HepG2 (cell line): ENCODE measurements at regions not wholly inside any gene's neighbourhood (a gene's known extent, or its start where the extent isn't known, plus 50 kb on each side); places are given as distances from the start of the nearest gene placed in this dataset.

ENCODE experiments used
- ATAC-seq: fragments of 200-7000 bp; cut with Tn5 transposase; 3 replicates; pipeline ENCODE4 v1.9.1; 2020; ENCODE audit warnings: mild to moderate bottlenecking, moderate library complexity
- BruUV-seq: library from RNA; stranded (reverse); fragments of 400-500 nt; replicated peaks from 2 replicates; lab custom pipeline; 2021; lab: Mats Ljungman, UMichigan
- CTCF ChIA-PET: fragments of 300-600 bp; formaldehyde crosslinking; extraction: SDS; loops from one replicate; lab custom pipeline; 2021; ENCODE audit warnings: low total read pairs, inconsistent platforms, low intra/inter-chr PET ratio; lab: Yijun Ruan, JAX
- POLR2A ChIA-PET: fragments of 350-600 bp; sonication (Branson Sonifier 250); formaldehyde crosslinking; loops from one replicate; lab custom pipeline; 2020; ENCODE audit warnings: antibody characterized with exemption, inconsistent platforms; lab: Yijun Ruan, JAX
- DNase-seq: peaks from one replicate; pipeline ENCODE4 v3.0.0-alpha.2; 2015; ENCODE audit warnings: low spot score
- FAIRE-seq: peaks from 3 replicates; lab custom pipeline; 2011; peaks lifted over from hg19 to GRCh38; lab: Jason Lieb, UNC
- H2AFZ ChIP-seq: one replicate; pipeline ENCODE4 v1.6.1; 2011; ENCODE audit warnings: low read length, inconsistent platforms
- H3K27ac ChIP-seq: fragments of 300-600 bp; 3 replicates; pipeline ENCODE4 v1.8.0; 2011; ENCODE audit warnings: mixed run types, mild to moderate bottlenecking, mixed read lengths, low read length, inconsistent platforms; ENCODE audit not compliant: insufficient read depth; ENCODE audit errors: extremely low read length
- H3K27me3 ChIP-seq, 2 experiments: fragments of 200-600 bp in 1 of 2; 2 replicates in 1 of 2; 3 replicates in 1 of 2; pipeline versions ENCODE4 v1.6.0 to v1.8.0; 2011; ENCODE audit warnings: low read length in 2 of 2, mild to moderate bottlenecking in 2 of 2, moderate library complexity in 2 of 2, inconsistent platforms in 1 of 2; ENCODE audit not compliant: insufficient read depth in 2 of 2, control insufficient read depth in 1 of 2
- H3K36me3 ChIP-seq, 2 experiments: fragments of 200-600 bp in 1 of 2; replicated peaks in 1 of 2; 2 replicates in 1 of 2; 3 replicates in 1 of 2; pipeline versions ENCODE4 v1.5.1 to v1.8.0; 2011; ENCODE audit warnings: low read length in 2 of 2, inconsistent platforms in 1 of 2; ENCODE audit not compliant: insufficient read depth in 2 of 2, control insufficient read depth in 1 of 2
- H3K4me1 ChIP-seq: 2 replicates; pipeline ENCODE4 v1.5.1; 2012; ENCODE audit warnings: low read length, inconsistent platforms; ENCODE audit not compliant: insufficient read depth
- H3K4me2 ChIP-seq: 2 replicates; pipeline ENCODE4 v1.6.0; 2011; ENCODE audit warnings: low read depth, low read length, inconsistent platforms
- H3K4me3 ChIP-seq, 3 experiments: fragments of 200-600 bp in 1 of 3; sonication (generic), shearing (Covaris generic) in 1 of 3; replicated peaks in 1 of 3; 2 replicates each; pipeline ENCODE4 v1.5.1; 2011 to 2016; ENCODE audit warnings: low read length in 3 of 3, inconsistent platforms in 2 of 3, low read depth in 2 of 3, mild to moderate bottlenecking in 2 of 3, control low read depth in 1 of 3, mixed read lengths in 1 of 3; ENCODE audit not compliant: insufficient read depth in 1 of 3
- H3K79me2 ChIP-seq: one replicate; pipeline ENCODE4 v1.6.1; 2011; ENCODE audit warnings: low read length, inconsistent platforms; ENCODE audit not compliant: insufficient read depth
- H3K9ac ChIP-seq: 2 replicates; pipeline ENCODE4 v1.6.0; 2011; ENCODE audit warnings: mild to moderate bottlenecking, low read depth, low read length, inconsistent platforms; ENCODE audit not compliant: insufficient read depth
- H3K9me3 ChIP-seq: 2 replicates; pipeline ENCODE4 v1.5.1; 2012; ENCODE audit warnings: mild to moderate bottlenecking, low read length
- H4K20me1 ChIP-seq: 2 replicates; pipeline ENCODE4 v1.6.0; 2011; ENCODE audit warnings: inconsistent platforms, mild to moderate bottlenecking, low read length, moderate library complexity; ENCODE audit not compliant: insufficient read depth
- HNF4A ChIP-seq: sonication (generic); formaldehyde crosslinking; IDR thresholded peaks from 2 replicates; pipeline ENCODE4 v1.4.0; 2020; ENCODE audit warnings: missing genetic modification reagents
- LCORL ChIP-seq, 2 experiments: fragments of 450-650 bp in 1 of 2; sonication (generic) in 1 of 2; formaldehyde crosslinking in 1 of 2; IDR thresholded peaks; 2 replicates each; pipeline versions ENCODE4 v1.5.0 to v1.6.1; 2017 to 2020; ENCODE audit warnings: antibody characterized with exemption in 1 of 2, missing genetic modification reagents in 1 of 2
- NFRKB ChIP-seq: fragments of 450-650 bp; IDR thresholded peaks from 2 replicates; pipeline ENCODE4 v1.6.1; 2017
- TGIF2 ChIP-seq: IDR thresholded peaks from 2 replicates; pipeline ENCODE4 v1.6.1; 2016; ENCODE audit warnings: control low read depth, missing compliant biosample characterization
- ZFP41 ChIP-seq: sonication (generic); formaldehyde crosslinking; IDR thresholded peaks from 2 replicates; pipeline ENCODE4 v1.4.0; 2020; ENCODE audit warnings: mild to moderate bottlenecking, missing genetic modification reagents, borderline replicate concordance
- ZNF451 ChIP-seq: sonication (generic); formaldehyde crosslinking; IDR thresholded peaks from 2 replicates; pipeline ENCODE4 v1.5.0; 2020; ENCODE audit warnings: mild to moderate bottlenecking, missing genetic modification reagents
- ZNF782 ChIP-seq: sonication (generic); formaldehyde crosslinking; IDR thresholded peaks from 2 replicates; pipeline ENCODE4 v1.4.0; 2020; ENCODE audit warnings: missing genetic modification reagents, mild to moderate bottlenecking, borderline replicate concordance
- WGBS: methylation state at CpG from one replicate; pipeline ENCODE4 v1.1.6; 2017; ENCODE audit warnings: low lambda C conversion rate; 5-methylcytosine and 5-hydroxymethylcytosine counted together
- in situ Hi-C: cut with HindIII; loops from 2 replicates; pipeline ENCODE4 v1.10.0; 2017; ENCODE audit warnings: low pct_unique_long_range_greater_than_20kb; ENCODE audit not compliant: extremely low pct_ligation_motif_present
- intact Hi-C: fragments of 100-400 bp; cut with micrococcal nuclease; formaldehyde crosslinking; loops from one replicate; pipeline ENCODE4 v1.10.0; 2022; ENCODE audit not compliant: unreplicated experiment
- TF ChIP-seq, protein P1 (sequence below): sonication (generic); formaldehyde crosslinking; IDR thresholded peaks from 2 replicates; pipeline ENCODE4 v1.8.1; 2023; ENCODE audit warnings: mild to moderate bottlenecking, missing genetic modification reagents, borderline replicate concordance
- TF ChIP-seq, protein P2 (sequence below): sonication (generic); formaldehyde crosslinking; IDR thresholded peaks from 2 replicates; pipeline ENCODE4 v1.4.0; 2020; ENCODE audit warnings: missing genetic modification reagents
- TF ChIP-seq, protein P3 (sequence below): sonication (generic); formaldehyde crosslinking; IDR thresholded peaks from 2 replicates; pipeline ENCODE4 v1.8.0; 2022; ENCODE audit warnings: missing genetic modification reagents, mild to moderate bottlenecking, borderline replicate concordance

DNA sequence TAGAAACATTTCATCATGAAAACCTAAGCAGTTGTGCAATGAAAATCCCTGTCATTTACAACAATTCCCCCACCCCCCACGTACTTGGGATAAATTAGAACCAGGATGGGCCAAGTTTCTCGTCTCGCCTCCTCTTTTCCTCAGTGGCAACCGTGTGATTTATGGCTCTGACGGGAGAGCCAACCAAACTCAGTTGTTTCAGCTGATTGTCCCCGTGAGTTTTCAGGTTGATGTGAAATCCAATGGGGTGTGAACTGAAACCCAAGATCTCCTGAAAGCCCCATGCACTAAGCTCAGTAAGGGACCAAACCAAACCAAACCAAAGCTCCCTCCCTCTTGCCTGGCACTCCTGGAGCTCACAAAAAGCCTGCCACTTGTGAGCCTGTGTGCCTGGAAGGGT is 138.7 kb upstream of the SLC24A2 start:
- no peak overlapping the region for H3K9ac ChIP-seq
- H3K27ac ChIP-seq: no peak overlapping the region
- FAIRE-seq (no peak), DNase-seq (no peak), ATAC-seq (no peak)
- H3K36me3 ChIP-seq: no peaks in the 10 kb centered on the region
- H3K79me2 ChIP-seq: no peaks in the 10 kb centered on the region
- H3K27me3 ChIP-seq: peaks cover 1 to 15% of the 10 kb centered on the region in 2 experiments; a peak in 3 of 5 replicates
- no TSS peak for BruUV-seq
- no peak overlapping the region for H3K4me3 ChIP-seq
- CTCF ChIA-PET: interaction anchor here (1.0 kb wide), 1 partner anchor 1183 kb away, joined by 4 read pairs; no protein-coding TSS in a partner anchor
- H3K9me3 ChIP-seq: no peaks in the 10 kb centered on the region
- H3K4me2 ChIP-seq: no peak overlapping the region
- intact Hi-C loops (loop anchor here (5.0 kb wide), 3 partner anchors 265 to 970 kb away; partner anchors contain the start of gene MLLT3), in situ Hi-C loops (loop anchor here (5.0 to 25.0 kb wide), 4 partner anchors 443 to 1185 kb away; no protein-coding TSS in a partner anchor)
- no peaks in the 10 kb centered on the region for H3K4me1 ChIP-seq
- WGBS: 26% methylated on average over 5 of the region's 6 CpGs
- no peak overlapping the region for H2AFZ ChIP-seq
- POLR2A ChIA-PET: no interaction called here
- TF ChIP-seq LCORL (IDR thresholded peaks at IDR 0.05) (no peak), LCORL (CRISPR knock-in tag; IDR thresholded peaks at IDR 0.05) (no peak), HNF4A (CRISPR knock-in tag) (no peak), ZFP41 (CRISPR knock-in tag) (no peak), ZNF782 (CRISPR knock-in tag) (no peak), ZNF451 (CRISPR knock-in tag) (no peak), NFRKB (no peak), TGIF2 (no peak)
- TF ChIP-seq, protein P1, sequence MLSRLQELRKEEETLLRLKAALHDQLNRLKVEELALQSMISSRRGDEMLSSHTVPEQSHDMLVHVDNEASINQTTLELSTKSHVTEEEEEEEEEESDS (CRISPR knock-in tag): no peak
- TF ChIP-seq, protein P2, sequence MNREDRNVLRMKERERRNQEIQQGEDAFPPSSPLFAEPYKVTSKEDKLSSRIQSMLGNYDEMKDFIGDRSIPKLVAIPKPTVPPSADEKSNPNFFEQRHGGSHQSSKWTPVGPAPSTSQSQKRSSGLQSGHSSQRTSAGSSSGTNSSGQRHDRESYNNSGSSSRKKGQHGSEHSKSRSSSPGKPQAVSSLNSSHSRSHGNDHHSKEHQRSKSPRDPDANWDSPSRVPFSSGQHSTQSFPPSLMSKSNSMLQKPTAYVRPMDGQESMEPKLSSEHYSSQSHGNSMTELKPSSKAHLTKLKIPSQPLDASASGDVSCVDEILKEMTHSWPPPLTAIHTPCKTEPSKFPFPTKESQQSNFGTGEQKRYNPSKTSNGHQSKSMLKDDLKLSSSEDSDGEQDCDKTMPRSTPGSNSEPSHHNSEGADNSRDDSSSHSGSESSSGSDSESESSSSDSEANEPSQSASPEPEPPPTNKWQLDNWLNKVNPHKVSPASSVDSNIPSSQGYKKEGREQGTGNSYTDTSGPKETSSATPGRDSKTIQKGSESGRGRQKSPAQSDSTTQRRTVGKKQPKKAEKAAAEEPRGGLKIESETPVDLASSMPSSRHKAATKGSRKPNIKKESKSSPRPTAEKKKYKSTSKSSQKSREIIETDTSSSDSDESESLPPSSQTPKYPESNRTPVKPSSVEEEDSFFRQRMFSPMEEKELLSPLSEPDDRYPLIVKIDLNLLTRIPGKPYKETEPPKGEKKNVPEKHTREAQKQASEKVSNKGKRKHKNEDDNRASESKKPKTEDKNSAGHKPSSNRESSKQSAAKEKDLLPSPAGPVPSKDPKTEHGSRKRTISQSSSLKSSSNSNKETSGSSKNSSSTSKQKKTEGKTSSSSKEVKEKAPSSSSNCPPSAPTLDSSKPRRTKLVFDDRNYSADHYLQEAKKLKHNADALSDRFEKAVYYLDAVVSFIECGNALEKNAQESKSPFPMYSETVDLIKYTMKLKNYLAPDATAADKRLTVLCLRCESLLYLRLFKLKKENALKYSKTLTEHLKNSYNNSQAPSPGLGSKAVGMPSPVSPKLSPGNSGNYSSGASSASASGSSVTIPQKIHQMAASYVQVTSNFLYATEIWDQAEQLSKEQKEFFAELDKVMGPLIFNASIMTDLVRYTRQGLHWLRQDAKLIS (CRISPR knock-in tag): no peak
- TF ChIP-seq, protein P3, sequence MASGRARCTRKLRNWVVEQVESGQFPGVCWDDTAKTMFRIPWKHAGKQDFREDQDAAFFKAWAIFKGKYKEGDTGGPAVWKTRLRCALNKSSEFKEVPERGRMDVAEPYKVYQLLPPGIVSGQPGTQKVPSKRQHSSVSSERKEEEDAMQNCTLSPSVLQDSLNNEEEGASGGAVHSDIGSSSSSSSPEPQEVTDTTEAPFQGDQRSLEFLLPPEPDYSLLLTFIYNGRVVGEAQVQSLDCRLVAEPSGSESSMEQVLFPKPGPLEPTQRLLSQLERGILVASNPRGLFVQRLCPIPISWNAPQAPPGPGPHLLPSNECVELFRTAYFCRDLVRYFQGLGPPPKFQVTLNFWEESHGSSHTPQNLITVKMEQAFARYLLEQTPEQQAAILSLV: no peak
- H4K20me1 ChIP-seq: no peaks in the 10 kb centered on the region
